GM13976 (cell line): ENCODE measurements at regions not wholly inside any gene's neighbourhood (a gene's known extent, or its start where the extent isn't known, plus 50 kb on each side); places are given as distances from the start of the nearest gene placed in this dataset.

Source experiments
- DNase-seq: peaks from one replicate; pipeline ENCODE4 v3.0.0; 2012; ENCODE audit warnings: low spot score
- in situ Hi-C: fragments of 300-500 bp; cut with MboI; formaldehyde crosslinking; loops from one replicate; pipeline ENCODE4 v1.12.0; 2022; ENCODE audit warnings: low sequenced_read_pairs, mixed read lengths, inconsistent platforms; ENCODE audit not compliant: unreplicated experiment
- TF ChIP-seq, protein P1 (sequence below): IDR thresholded peaks from 2 replicates; pipeline ENCODE4 v1.5.1; 2012; ENCODE audit warnings: borderline replicate concordance, mild to moderate bottlenecking; ENCODE audit not compliant: insufficient read depth; ENCODE audit errors: extremely low read depth, missing control alignments, control extremely low read depth

- in situ Hi-C loops = no loop called here
- TF ChIP-seq, protein P1, sequence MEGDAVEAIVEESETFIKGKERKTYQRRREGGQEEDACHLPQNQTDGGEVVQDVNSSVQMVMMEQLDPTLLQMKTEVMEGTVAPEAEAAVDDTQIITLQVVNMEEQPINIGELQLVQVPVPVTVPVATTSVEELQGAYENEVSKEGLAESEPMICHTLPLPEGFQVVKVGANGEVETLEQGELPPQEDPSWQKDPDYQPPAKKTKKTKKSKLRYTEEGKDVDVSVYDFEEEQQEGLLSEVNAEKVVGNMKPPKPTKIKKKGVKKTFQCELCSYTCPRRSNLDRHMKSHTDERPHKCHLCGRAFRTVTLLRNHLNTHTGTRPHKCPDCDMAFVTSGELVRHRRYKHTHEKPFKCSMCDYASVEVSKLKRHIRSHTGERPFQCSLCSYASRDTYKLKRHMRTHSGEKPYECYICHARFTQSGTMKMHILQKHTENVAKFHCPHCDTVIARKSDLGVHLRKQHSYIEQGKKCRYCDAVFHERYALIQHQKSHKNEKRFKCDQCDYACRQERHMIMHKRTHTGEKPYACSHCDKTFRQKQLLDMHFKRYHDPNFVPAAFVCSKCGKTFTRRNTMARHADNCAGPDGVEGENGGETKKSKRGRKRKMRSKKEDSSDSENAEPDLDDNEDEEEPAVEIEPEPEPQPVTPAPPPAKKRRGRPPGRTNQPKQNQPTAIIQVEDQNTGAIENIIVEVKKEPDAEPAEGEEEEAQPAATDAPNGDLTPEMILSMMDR = no peak
- DNase-seq = no peak
Observed at GRCh38 chr1:201769966-201770365, 59.0 kb upstream of the IPO9 start.

- DNase-seq = no peak
- TF ChIP-seq, protein P1 = no peak
- in situ Hi-C loops = no loop called here
Observed at GRCh38 chr1:201771466-201771865, 57.5 kb upstream of the IPO9 start.

DNA sequence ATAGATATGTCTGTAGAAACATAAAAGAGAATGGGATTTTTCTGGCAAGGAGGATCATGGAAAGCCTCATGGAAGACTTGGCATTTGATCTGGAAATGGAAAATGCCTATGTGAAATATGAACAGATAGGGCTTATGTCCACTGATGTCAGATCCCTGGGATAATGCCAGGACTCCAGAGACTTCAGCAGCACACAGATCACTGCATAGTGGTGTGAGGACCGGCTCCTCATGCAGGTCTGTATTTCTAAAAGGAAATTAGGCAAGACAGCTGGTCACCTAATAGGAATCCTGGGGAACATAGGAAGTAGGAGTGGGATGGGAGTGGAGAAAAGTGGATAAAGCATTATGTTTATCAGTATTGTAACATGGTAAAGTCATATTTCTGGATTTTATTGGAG is 56.8 kb upstream of the IPO9 start:
- in situ Hi-C loops = no loop called here
- TF ChIP-seq, protein P1 = no peak
- DNase-seq = no peak

- TF ChIP-seq, protein P1 = no peak
- in situ Hi-C loops = no loop called here
- no peak for DNase-seq
Observed at GRCh38 chr1:201773764-201774163, 55.2 kb upstream of the IPO9 start.

DNA sequence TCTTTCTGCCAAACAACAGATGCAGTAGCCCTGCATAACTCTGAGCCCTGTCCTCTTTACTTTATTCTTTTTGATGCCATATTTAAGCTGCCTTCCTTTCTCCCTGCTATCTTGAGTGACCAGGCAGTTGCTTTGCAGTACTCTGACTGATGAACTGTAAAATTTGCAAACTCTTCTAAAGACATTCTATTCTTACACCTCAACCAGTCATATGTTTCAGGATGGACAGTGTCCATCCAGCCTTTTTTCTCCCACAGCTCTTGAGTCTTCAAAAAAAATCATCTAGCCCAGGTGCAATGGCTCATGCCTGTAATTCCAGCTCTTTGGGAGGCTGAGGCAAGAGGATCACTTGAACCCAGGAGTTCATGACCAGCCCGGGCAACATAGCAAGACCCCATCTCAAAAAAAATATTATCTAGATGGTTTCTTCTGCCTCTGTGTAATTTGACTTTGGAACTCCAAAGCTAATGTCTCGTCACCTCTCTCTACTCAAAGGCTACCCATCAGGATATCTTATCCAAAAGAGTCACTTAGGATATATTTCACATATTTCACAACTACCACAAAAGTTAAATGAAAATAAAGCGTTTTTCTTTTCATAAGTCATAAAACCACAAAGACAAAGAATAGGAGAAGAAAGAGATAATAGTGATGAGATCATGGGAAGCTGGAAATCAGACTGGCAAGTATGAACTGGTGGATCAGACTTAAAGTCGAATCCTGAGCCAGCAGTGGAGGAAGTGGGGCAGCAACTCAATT is 54.6 kb upstream of the IPO9 start:
- no peak for DNase-seq
- in situ Hi-C loops = no loop called here
- TF ChIP-seq, protein P1 = no peak

DNA sequence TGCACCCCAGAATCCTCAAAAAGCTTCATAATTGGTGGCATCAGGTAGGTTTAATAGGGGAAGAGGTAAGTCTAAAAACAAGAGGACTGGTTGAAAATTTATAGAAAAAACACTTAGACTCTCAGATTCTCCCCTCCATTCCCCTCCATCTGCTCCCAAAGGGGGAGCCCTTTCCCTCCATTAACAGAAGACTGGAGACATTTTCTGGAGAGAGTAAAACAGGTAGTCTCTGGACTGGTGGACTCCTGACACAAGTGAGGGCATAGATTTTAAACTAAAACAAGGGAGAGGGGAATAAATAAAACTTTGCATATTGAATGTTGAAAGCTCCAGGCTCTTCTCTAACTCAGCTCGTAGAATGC is 54.0 kb upstream of the IPO9 start:
- in situ Hi-C loops = no loop called here
- DNase-seq = no peak
- TF ChIP-seq, protein P1 = no peak
